Endothelial cell of umbilical vein (primary cell): ENCODE measurements at regions not wholly inside any gene's neighbourhood (a gene's known extent, or its start where the extent isn't known, plus 50 kb on each side); places are given as distances from the start of the nearest gene placed in this dataset.

Source experiments
- BruUV-seq: library from RNA; stranded (reverse); fragments of 400-500 nt; replicated peaks from 2 replicates; lab custom pipeline; 2021; lab: Mats Ljungman, UMichigan
- CTCF ChIA-PET: fragments of 300-600, 350-600 bp; sonication (Branson Sonifier 250); formaldehyde crosslinking; loops from one replicate; lab custom pipeline; 2021; ENCODE audit warnings: antibody characterized with exemption, inconsistent platforms; lab: Charles Lee
- POLR2A ChIA-PET: fragments of 300-600, 350-600 bp; sonication (Branson Sonifier 250); formaldehyde crosslinking; loops from one replicate; lab custom pipeline; 2021; ENCODE audit warnings: antibody characterized with exemption, inconsistent platforms; lab: Charles Lee
- DNase-seq: peaks from one replicate; pipeline ENCODE4 v3.0.0-alpha.2; 2011; ENCODE audit warnings: low read depth, low spot score
- FAIRE-seq: peaks from 2 replicates; lab custom pipeline; 2011; peaks lifted over from hg19 to GRCh38; lab: Jason Lieb, UNC
- H2AFZ ChIP-seq: 2 replicates; pipeline ENCODE4 v1.6.0; 2012; ENCODE audit warnings: low read depth, low read length, control low read depth, inconsistent platforms
- H3K27ac ChIP-seq: 2 replicates; pipeline ENCODE4 v1.5.1; 2011; ENCODE audit warnings: low read depth, mild to moderate bottlenecking, control low read depth, low read length, moderate library complexity; ENCODE audit not compliant: insufficient read depth
- H3K27me3 ChIP-seq, 2 experiments: 2 replicates each; pipeline versions ENCODE4 v1.6.0 to v1.6.1; 2011; ENCODE audit warnings: low read length in 2 of 2, mixed read lengths in 1 of 2; ENCODE audit not compliant: control insufficient read depth in 2 of 2, insufficient read depth in 2 of 2
- H3K36me3 ChIP-seq, 2 experiments: 2 replicates in 1 of 2; 3 replicates in 1 of 2; pipeline ENCODE4 v1.5.1; 2011; ENCODE audit warnings: low read length in 2 of 2, mild to moderate bottlenecking in 1 of 2, moderate library complexity in 1 of 2; ENCODE audit not compliant: control insufficient read depth in 2 of 2, insufficient read depth in 2 of 2; ENCODE audit errors: extremely low read depth in 1 of 2
- H3K4me1 ChIP-seq: 3 replicates; pipeline ENCODE4 v1.5.1; 2011; ENCODE audit warnings: mild to moderate bottlenecking, low read length; ENCODE audit not compliant: control insufficient read depth, insufficient read depth; ENCODE audit errors: extremely low read depth
- H3K4me2 ChIP-seq: 2 replicates; pipeline ENCODE4 v1.6.1; 2011; ENCODE audit warnings: low read length, control low read depth, mixed read lengths; ENCODE audit not compliant: insufficient read depth
- H3K4me3 ChIP-seq, 3 experiments: fragments of 200-600 bp in 1 of 3; sonication (generic), shearing (Covaris generic) in 1 of 3; replicated peaks in 1 of 3; 2 replicates each; pipeline ENCODE4 v1.5.1; 2011 to 2016; ENCODE audit warnings: control low read depth in 3 of 3, low read length in 3 of 3, mild to moderate bottlenecking in 2 of 3, inconsistent platforms in 1 of 3, low read depth in 1 of 3, moderate library complexity in 1 of 3; ENCODE audit not compliant: insufficient read depth in 1 of 3
- H3K79me2 ChIP-seq: 2 replicates; pipeline ENCODE4 v1.6.0; 2012; ENCODE audit warnings: low read length, inconsistent platforms; ENCODE audit not compliant: control insufficient read depth, insufficient read depth
- H3K9ac ChIP-seq: replicated peaks from 2 replicates; pipeline ENCODE3; 2011; ENCODE audit warnings: low read length, control low read depth; ENCODE audit not compliant: insufficient read depth; ENCODE audit errors: extremely low read depth
- H3K9me1 ChIP-seq: replicated peaks from 3 replicates; pipeline ENCODE4 v1.6.0; 2011; ENCODE audit warnings: mild to moderate bottlenecking, low read length; ENCODE audit not compliant: control insufficient read depth, insufficient read depth; ENCODE audit errors: extremely low read depth
- H3K9me3 ChIP-seq: replicated peaks from 2 replicates; pipeline ENCODE4 v1.5.1; 2012; ENCODE audit warnings: low read length, inconsistent platforms; ENCODE audit not compliant: control insufficient read depth, insufficient read depth
- H4K20me1 ChIP-seq: replicated peaks from 2 replicates; pipeline ENCODE3; 2011; ENCODE audit warnings: mild to moderate bottlenecking, low read length; ENCODE audit not compliant: control insufficient read depth, insufficient read depth; ENCODE audit errors: extremely low read depth
- EZH2 ChIP-seq: IDR thresholded peaks from 2 replicates; pipeline ENCODE4 v1.6.1; 2012; ENCODE audit warnings: borderline replicate concordance, low read depth, mild to moderate bottlenecking, moderate library complexity, low read length, inconsistent platforms; ENCODE audit not compliant: severe bottlenecking
- FOS ChIP-seq: IDR thresholded peaks from 2 replicates; pipeline ENCODE4 v1.6.1; 2011; ENCODE audit warnings: mild to moderate bottlenecking, low read length, moderate library complexity, borderline replicate concordance; ENCODE audit not compliant: insufficient read depth
- GATA2 ChIP-seq: IDR thresholded peaks from 2 replicates; pipeline ENCODE4 v1.7.0; 2011; ENCODE audit warnings: low read depth, mild to moderate bottlenecking, moderate library complexity, mixed read lengths, low read length; ENCODE audit not compliant: insufficient read length, insufficient read depth
- JUN ChIP-seq: IDR thresholded peaks from 2 replicates; pipeline ENCODE4 v1.6.1; 2011; ENCODE audit warnings: borderline replicate concordance, low read depth; ENCODE audit not compliant: insufficient read length, insufficient read depth
- MAX ChIP-seq: IDR thresholded peaks from 2 replicates; pipeline ENCODE4 v1.6.1; 2011; ENCODE audit not compliant: insufficient read depth, insufficient read length
- MYC ChIP-seq: IDR thresholded peaks from one replicate; pipeline ENCODE4 v1.6.1; 2011; ENCODE audit warnings: mild to moderate bottlenecking, low read depth, low read length
- POLR2A ChIP-seq: IDR thresholded peaks from 2 replicates; pipeline ENCODE4 v1.6.1; 2012; ENCODE audit warnings: low read depth, mild to moderate bottlenecking, control low read depth, low read length
- POLR2AphosphoS5 ChIP-seq: IDR thresholded peaks from 2 replicates; pipeline ENCODE4 v1.6.1; 2012; ENCODE audit warnings: low read depth, mild to moderate bottlenecking, control low read depth, low read length, moderate library complexity; ENCODE audit not compliant: insufficient read depth
- dilution Hi-C: fragments of 300-500 bp; cut with MboI; formaldehyde crosslinking; loops from one replicate; pipeline ENCODE4 v1.15.0; 2019; ENCODE audit warnings: low sequenced_read_pairs; ENCODE audit not compliant: extremely low pct_ligation_motif_present
- intact Hi-C: fragments of 100-400 bp; cut with micrococcal nuclease; formaldehyde crosslinking; loops from one replicate; pipeline ENCODE4 v1.10.0; 2022
- TF ChIP-seq, protein P1 (sequence below), 2 donors: IDR thresholded peaks; 1 replicate in 1 of 2; 2 replicates in 1 of 2; pipeline ENCODE4 v1.5.1; 2011; ENCODE audit warnings: low read length in 2 of 2, mild to moderate bottlenecking in 2 of 2, moderate library complexity in 2 of 2, control low read depth in 1 of 2, inconsistent platforms in 1 of 2, low read depth in 1 of 2; ENCODE audit not compliant: insufficient read depth in 1 of 2; ENCODE audit errors: extremely low read depth in 1 of 2

DNA sequence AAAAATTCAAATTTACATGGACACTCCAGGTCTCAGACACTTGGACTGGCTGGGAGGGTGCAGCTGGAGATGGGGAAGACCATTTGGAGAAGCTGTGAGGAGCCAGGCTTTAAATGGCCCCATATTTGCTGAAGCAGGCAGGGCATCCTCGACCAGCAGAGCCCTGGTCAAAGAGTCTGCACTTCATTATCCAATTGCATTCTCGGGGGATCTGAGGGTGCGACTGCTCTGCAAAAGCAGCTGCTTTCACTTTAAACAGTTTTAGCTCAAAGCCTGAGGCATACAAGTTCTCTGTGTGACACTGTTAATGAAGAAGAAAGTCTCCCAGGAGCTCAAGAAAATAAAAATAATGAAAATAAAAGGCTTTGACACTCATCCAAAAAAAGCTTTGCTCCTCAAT, 98.0 kb upstream of the SLC25A36 start:
- FAIRE-seq = no peak
- BruUV-seq = no TSS peak
- Histone ChIP-seq H3K79me2 (no peaks in the 10 kb centered on the region), H3K4me1 (no peaks in the 10 kb centered on the region), H3K9me3 (no peaks in the 10 kb centered on the region), H4K20me1 (no peaks in the 10 kb centered on the region), H3K27me3 (no peaks in the 10 kb centered on the region), H3K9me1 (no peaks in the 10 kb centered on the region), H3K36me3 (no peaks in the 10 kb centered on the region), H3K4me2 (no peak overlapping the region), H2AFZ (no peak overlapping the region), H3K9ac (no peak overlapping the region), H3K27ac (no peak overlapping the region), H3K4me3 (no peak overlapping the region)
- no peak for DNase-seq
- CTCF ChIA-PET = no interaction called here
- POLR2A ChIA-PET = no interaction called here
- TF ChIP-seq JUN (no peak), MAX (no peak), POLR2A (no peak), GATA2 (no peak), MYC (no peak), EZH2 (no peak), FOS (no peak), POLR2AphosphoS5 (no peak)
- TF ChIP-seq, protein P1, sequence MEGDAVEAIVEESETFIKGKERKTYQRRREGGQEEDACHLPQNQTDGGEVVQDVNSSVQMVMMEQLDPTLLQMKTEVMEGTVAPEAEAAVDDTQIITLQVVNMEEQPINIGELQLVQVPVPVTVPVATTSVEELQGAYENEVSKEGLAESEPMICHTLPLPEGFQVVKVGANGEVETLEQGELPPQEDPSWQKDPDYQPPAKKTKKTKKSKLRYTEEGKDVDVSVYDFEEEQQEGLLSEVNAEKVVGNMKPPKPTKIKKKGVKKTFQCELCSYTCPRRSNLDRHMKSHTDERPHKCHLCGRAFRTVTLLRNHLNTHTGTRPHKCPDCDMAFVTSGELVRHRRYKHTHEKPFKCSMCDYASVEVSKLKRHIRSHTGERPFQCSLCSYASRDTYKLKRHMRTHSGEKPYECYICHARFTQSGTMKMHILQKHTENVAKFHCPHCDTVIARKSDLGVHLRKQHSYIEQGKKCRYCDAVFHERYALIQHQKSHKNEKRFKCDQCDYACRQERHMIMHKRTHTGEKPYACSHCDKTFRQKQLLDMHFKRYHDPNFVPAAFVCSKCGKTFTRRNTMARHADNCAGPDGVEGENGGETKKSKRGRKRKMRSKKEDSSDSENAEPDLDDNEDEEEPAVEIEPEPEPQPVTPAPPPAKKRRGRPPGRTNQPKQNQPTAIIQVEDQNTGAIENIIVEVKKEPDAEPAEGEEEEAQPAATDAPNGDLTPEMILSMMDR (IDR thresholded peaks at IDR 0.05; ENCODE audit: extremely low read depth in 1 of 2, insufficient read depth in 1 of 2, low read depth in 1 of 2, low read length in 2 of 2) = no peak
- intact Hi-C loops (no loop called here), dilution Hi-C loops (no loop called here)
